Fibroblast of lung (primary cell): ENCODE measurements at regions not wholly inside any gene's neighbourhood (a gene's known extent, or its start where the extent isn't known, plus 50 kb on each side); places are given as distances from the start of the nearest gene placed in this dataset.

Experiments used
- DNase-seq, 2 donors: peaks; one replicate each; pipeline versions ENCODE4 v3.0.0 to v3.0.0-alpha.2; 2010; ENCODE audit warnings: low read depth in 2 of 2
- H2AFZ ChIP-seq: 2 replicates; pipeline ENCODE4 v1.5.1; 2012; ENCODE audit warnings: low read length, control low read depth, inconsistent platforms
- H3K27ac ChIP-seq: 2 replicates; pipeline ENCODE4 v1.5.1; 2011; ENCODE audit warnings: low read length, control low read depth; ENCODE audit not compliant: insufficient read depth
- H3K27me3 ChIP-seq: 2 replicates; pipeline ENCODE4 v1.5.1; 2011; ENCODE audit warnings: mild to moderate bottlenecking, low read length; ENCODE audit not compliant: control insufficient read depth, insufficient read depth
- H3K36me3 ChIP-seq: 2 replicates; pipeline ENCODE4 v1.5.1; 2011; ENCODE audit warnings: low read length; ENCODE audit not compliant: control insufficient read depth, insufficient read depth
- H3K4me1 ChIP-seq: 2 replicates; pipeline ENCODE4 v1.5.1; 2011; ENCODE audit warnings: low read length; ENCODE audit not compliant: control insufficient read depth, insufficient read depth; ENCODE audit errors: extremely low read depth
- H3K4me2 ChIP-seq: 2 replicates; pipeline ENCODE4 v1.5.1; 2011; ENCODE audit warnings: low read length, control low read depth; ENCODE audit not compliant: insufficient read depth; ENCODE audit errors: extremely low read depth
- H3K4me3 ChIP-seq, 4 experiments: fragments of 200-600 bp in 1 of 4; sonication (generic) in 1 of 4; replicated peaks in 1 of 4; 2 replicates each; pipeline ENCODE4 v1.5.1; 2011 to 2016; ENCODE audit warnings: low read length in 4 of 4, low read depth in 3 of 4, mild to moderate bottlenecking in 3 of 4, control low read depth in 2 of 4, inconsistent platforms in 1 of 4, mixed read lengths in 1 of 4; ENCODE audit not compliant: insufficient read depth in 1 of 4; ENCODE audit errors: control extremely low read depth in 1 of 4
- H3K79me2 ChIP-seq: 2 replicates; pipeline ENCODE4 v1.5.1; 2012; ENCODE audit warnings: mild to moderate bottlenecking, low read length, inconsistent platforms; ENCODE audit not compliant: control insufficient read depth, insufficient read depth
- H3K9ac ChIP-seq: 2 replicates; pipeline ENCODE4 v1.5.1; 2011; ENCODE audit warnings: mild to moderate bottlenecking, low read length, control low read depth; ENCODE audit not compliant: insufficient read depth
- H3K9me3 ChIP-seq: 2 replicates; pipeline ENCODE4 v1.5.1; 2012; ENCODE audit warnings: low read depth, low read length; ENCODE audit not compliant: control insufficient read depth, insufficient read depth
- H4K20me1 ChIP-seq: 2 replicates; pipeline ENCODE4 v1.5.1; 2011; ENCODE audit warnings: low read length; ENCODE audit not compliant: control insufficient read depth, insufficient read depth; ENCODE audit errors: extremely low read depth
- CTCF ChIP-seq, 2 donors: IDR thresholded peaks in 1 of 2; conservative IDR thresholded peaks in 1 of 2; 1 replicate in 1 of 2; 2 replicates in 1 of 2; pipeline ENCODE4 v1.5.1; 2011 to 2012; ENCODE audit warnings: low read length in 2 of 2, control low read depth in 1 of 2, inconsistent platforms in 1 of 2, low read depth in 1 of 2, mild to moderate bottlenecking in 1 of 2
- EZH2 ChIP-seq: IDR thresholded peaks from 2 replicates; pipeline ENCODE4 v1.5.1; 2012; ENCODE audit warnings: low read length, control low read depth, mild to moderate bottlenecking; ENCODE audit errors: missing control alignments

GRCh38 chr3:70120357-70120966, 120.9 kb downstream of the SAMMSON start:
- no peaks in the 10 kb centered on the region for H3K4me1 ChIP-seq
- no peak overlapping the region for H2AFZ ChIP-seq
- no peak for TF ChIP-seq EZH2
- peak; percentile 57 to 65 for TF ChIP-seq CTCF (conservative IDR thresholded peaks at IDR 0.05 in 1 of 2, IDR thresholded peaks at IDR 0.05 in 1 of 2; ENCODE audit: low read depth in 1 of 2, low read length in 2 of 2)
- no peaks in the 10 kb centered on the region for H3K36me3 ChIP-seq
- no peak overlapping the region for H3K4me2 ChIP-seq
- H3K27ac ChIP-seq: no peak overlapping the region
- H3K27me3 ChIP-seq: no peaks in the 10 kb centered on the region
- H3K9me3 ChIP-seq: no peaks in the 10 kb centered on the region
- no peak overlapping the region for H3K4me3 ChIP-seq
- no peaks in the 10 kb centered on the region for H3K79me2 ChIP-seq
- peak; percentile 34 to 42 for DNase-seq
- H3K9ac ChIP-seq: no peak overlapping the region
- no peaks in the 10 kb centered on the region for H4K20me1 ChIP-seq

GRCh38 chr3:70127192-70127591, 127.7 kb downstream of the SAMMSON start:
- H3K36me3 ChIP-seq: no peaks in the 10 kb centered on the region
- H2AFZ ChIP-seq: no peak overlapping the region
- H3K4me1 ChIP-seq: no peaks in the 10 kb centered on the region
- TF ChIP-seq CTCF (conservative IDR thresholded peaks at IDR 0.05 in 1 of 2, IDR thresholded peaks at IDR 0.05 in 1 of 2; ENCODE audit: low read depth in 1 of 2, low read length in 2 of 2) (no peak), EZH2 (no peak)
- no peaks in the 10 kb centered on the region for H3K27me3 ChIP-seq
- H3K9me3 ChIP-seq: no peaks in the 10 kb centered on the region
- no peaks in the 10 kb centered on the region for H3K79me2 ChIP-seq
- DNase-seq: no peak
- no peak overlapping the region for H3K4me2 ChIP-seq
- no peak overlapping the region for H3K4me3 ChIP-seq
- no peak overlapping the region for H3K9ac ChIP-seq
- no peak overlapping the region for H3K27ac ChIP-seq
- H4K20me1 ChIP-seq: no peaks in the 10 kb centered on the region

GRCh38 chr3:70137366-70137765, 137.8 kb downstream of the SAMMSON start:
- no peaks in the 10 kb centered on the region for H3K27me3 ChIP-seq
- H3K4me1 ChIP-seq: no peaks in the 10 kb centered on the region
- no peaks in the 10 kb centered on the region for H3K79me2 ChIP-seq
- peak in 1 of 2 donors; percentile 1 for DNase-seq
- no peak overlapping the region for H3K4me2 ChIP-seq
- no peaks in the 10 kb centered on the region for H3K36me3 ChIP-seq
- no peak overlapping the region for H2AFZ ChIP-seq
- no peak overlapping the region for H3K4me3 ChIP-seq
- H4K20me1 ChIP-seq: no peaks in the 10 kb centered on the region
- H3K27ac ChIP-seq: no peak overlapping the region
- TF ChIP-seq EZH2 (no peak), CTCF (conservative IDR thresholded peaks at IDR 0.05 in 1 of 2, IDR thresholded peaks at IDR 0.05 in 1 of 2; ENCODE audit: low read depth in 1 of 2, low read length in 2 of 2) (no peak)
- no peak overlapping the region for H3K9ac ChIP-seq
- H3K9me3 ChIP-seq: no peaks in the 10 kb centered on the region
